Epithelial cell of proximal tubule (primary cell): ENCODE measurements at regions not wholly inside any gene's neighbourhood (a gene's known extent, or its start where the extent isn't known, plus 50 kb on each side); places are given as distances from the start of the nearest gene placed in this dataset.
"Not testable (repeated sequence)": the region's sequence is repeated elsewhere in the genome, so short reads cannot be mapped to it uniquely, and the experiment has no call there.

Experiments used
- DNase-seq: peaks from one replicate; pipeline ENCODE4 v3.0.0-alpha.2; 2011; ENCODE audit warnings: low read depth
- H3K4me3 ChIP-seq: 2 replicates; pipeline ENCODE4 v1.5.1; 2011; ENCODE audit warnings: low read depth, mild to moderate bottlenecking, low read length
- CTCF ChIP-seq: conservative IDR thresholded peaks from 2 replicates; pipeline ENCODE4 v1.5.1; 2012; ENCODE audit warnings: low read depth, mild to moderate bottlenecking, low read length

- DNase-seq: no peak
- H3K4me3 ChIP-seq: no peak overlapping the region
- TF ChIP-seq CTCF: no peak
Measured at GRCh38 chrY:12212394-12212793, 488.6 kb upstream of the USP9Y start.

- no peak overlapping the region for H3K4me3 ChIP-seq
- DNase-seq: no peak
- no peak for TF ChIP-seq CTCF
Measured at GRCh38 chrY:12215564-12216022, 485.4 kb upstream of the USP9Y start.

GRCh38 chrY:12230921-12231320 lies 470.1 kb upstream of the USP9Y start:
- TF ChIP-seq CTCF: no peak
- DNase-seq: no peak
- H3K4me3 ChIP-seq: no peak overlapping the region

GRCh38 chrY:12236399-12236798 lies 464.6 kb upstream of the USP9Y start:
- DNase-seq: no peak
- no peak for TF ChIP-seq CTCF

GRCh38 chrY:12240326-12240725 lies 460.7 kb upstream of the USP9Y start:
- H3K4me3 ChIP-seq, DNase-seq: not testable (repeated sequence)

More at GRCh38 chrY:12236399-12236798, 464.6 kb upstream of the USP9Y start:
- H3K4me3 ChIP-seq: no peak overlapping the region

- no peak overlapping the region for H3K4me3 ChIP-seq
- TF ChIP-seq CTCF: no peak
- no peak for DNase-seq
Measured at GRCh38 chrY:12244146-12244545, 456.9 kb upstream of the USP9Y start.

- H3K4me3 ChIP-seq: no peak overlapping the region
- no peak for TF ChIP-seq CTCF
- no peak for DNase-seq
Measured at GRCh38 chrY:12253756-12254155, 447.3 kb upstream of the USP9Y start.

- no peak for DNase-seq
- no peak overlapping the region for H3K4me3 ChIP-seq
- no peak for TF ChIP-seq CTCF
Measured at GRCh38 chrY:12271162-12271561, 429.9 kb upstream of the USP9Y start.
